Omental fat pad (tissue), 3 donors: ENCODE measurements at regions not wholly inside any gene's neighbourhood (a gene's known extent, or its start where the extent isn't known, plus 50 kb on each side); places are given as distances from the start of the nearest gene placed in this dataset.

Experiments used
- ATAC-seq: fragments of 150-250 bp; one replicate; pipeline ENCODE4 v1.9.1; 2016; ENCODE audit warnings: mild to moderate bottlenecking, moderate library complexity; ENCODE audit not compliant: low FRiP score
- DNase-seq: peaks from one replicate; pipeline ENCODE4 v3.0.0-alpha.2; 2019; ENCODE audit warnings: low spot score
- CTCF ChIP-seq, 3 donors: fragments of 450-650 bp; IDR thresholded peaks; one replicate each; pipeline ENCODE4 v1.5.1; 2016 to 2017; ENCODE audit warnings: antibody characterized with exemption in 3 of 3, mild to moderate bottlenecking in 3 of 3, moderate library complexity in 2 of 3

GRCh38 chr4:141567326-141567915, 69.0 kb upstream of the IL15 start:
- TF ChIP-seq CTCF (IDR thresholded peaks at IDR 0.05): no peak
- ATAC-seq (no peak), DNase-seq (no peak)

- DNase-seq (no peak), ATAC-seq (no peak)
- no peak for TF ChIP-seq CTCF (IDR thresholded peaks at IDR 0.05)
These were observed 67.2 kb upstream of the IL15 start for GRCh38 chr4:141569141-141569540.

- DNase-seq: no peak
- no peak for TF ChIP-seq CTCF (IDR thresholded peaks at IDR 0.05)
- ATAC-seq: no peak
These were observed 66.1 kb upstream of the IL15 start for GRCh38 chr4:141570290-141570689.

- DNase-seq (no peak), ATAC-seq (peak; percentile 73)
- TF ChIP-seq CTCF (IDR thresholded peaks at IDR 0.05): no peak
These were observed 65.0 kb upstream of the IL15 start for GRCh38 chr4:141571362-141571761.

- no peak for TF ChIP-seq CTCF (IDR thresholded peaks at IDR 0.05)
- DNase-seq (no peak), ATAC-seq (peak; percentile 68)
These were observed 64.6 kb upstream of the IL15 start for GRCh38 chr4:141571793-141572192.

GRCh38 chr4:141573678-141574077, 62.7 kb upstream of the IL15 start:
- ATAC-seq (no peak), DNase-seq (no peak)
- no peak for TF ChIP-seq CTCF (IDR thresholded peaks at IDR 0.05)

GRCh38 chr4:141575884-141576283, 60.5 kb upstream of the IL15 start:
- no peak for DNase-seq
- ATAC-seq: peak; percentile 20
- no peak for TF ChIP-seq CTCF (IDR thresholded peaks at IDR 0.05)
